Caco-2 (cell line): ENCODE measurements at regions not wholly inside any gene's neighbourhood (a gene's known extent, or its start where the extent isn't known, plus 50 kb on each side); places are given as distances from the start of the nearest gene placed in this dataset.

ENCODE experiments used
- BruUV-seq: library from RNA; stranded (reverse); fragments of 400-500 nt; replicated peaks from 2 replicates; lab custom pipeline; 2021; lab: Mats Ljungman, UMichigan
- CTCF ChIA-PET: fragments of 300-600 bp; sonication (Branson Sonifier 250); formaldehyde crosslinking; loops from one replicate; lab custom pipeline; 2022; ENCODE audit warnings: antibody characterized with exemption; lab: Charles Lee
- POLR2A ChIA-PET: fragments of 300-600 bp; sonication (Branson Sonifier 250); formaldehyde crosslinking; loops from one replicate; lab custom pipeline; 2022; ENCODE audit warnings: antibody characterized with exemption; lab: Charles Lee
- DNase-seq, 2 experiments: peaks; one replicate each; pipeline versions ENCODE4 v3.0.0 to v3.0.0-alpha.2; 2020 to 2022
- H3K27me3 ChIP-seq: replicated peaks from 2 replicates; pipeline ENCODE4 v1.6.0; 2011; ENCODE audit warnings: low read length; ENCODE audit not compliant: control insufficient read depth, insufficient read depth
- H3K36me3 ChIP-seq: 2 replicates; pipeline ENCODE4 v1.5.1; 2011; ENCODE audit warnings: low read length; ENCODE audit not compliant: control insufficient read depth, insufficient read depth
- H3K4me1 ChIP-seq: fragments of 250-450 bp; sonication (Bioruptor Pico); 2 replicates; pipeline ENCODE4 v1.5.1; 2020; ENCODE audit warnings: mild to moderate bottlenecking
- H3K4me3 ChIP-seq: 2 replicates; pipeline ENCODE4 v1.5.1; 2011; ENCODE audit warnings: low read depth, mild to moderate bottlenecking, control low read depth, low read length
- H3K9me3 ChIP-seq: fragments of 250-450 bp; sonication (Bioruptor Pico); 2 replicates; pipeline ENCODE4 v1.5.1; 2020; ENCODE audit warnings: mild to moderate bottlenecking, moderate library complexity
- H3K27ac Mint-ChIP-seq: one replicate; pipeline ENCODE4 v1.8.0; 2022; ENCODE audit warnings: mixed read lengths; ENCODE audit not compliant: unreplicated experiment
- H3K27me3 Mint-ChIP-seq: one replicate; pipeline ENCODE4 v1.8.0; 2022; ENCODE audit warnings: mixed read lengths; ENCODE audit not compliant: insufficient read depth, unreplicated experiment
- H3K36me3 Mint-ChIP-seq: one replicate; pipeline ENCODE4 v1.8.0; 2022; ENCODE audit warnings: mild to moderate bottlenecking, mixed read lengths; ENCODE audit not compliant: insufficient read depth, unreplicated experiment
- H3K4me1 Mint-ChIP-seq: one replicate; pipeline ENCODE4 v1.8.0; 2022; ENCODE audit warnings: low read depth, mixed read lengths; ENCODE audit not compliant: unreplicated experiment
- H3K4me3 Mint-ChIP-seq: one replicate; pipeline ENCODE4 v1.8.0; 2022; ENCODE audit warnings: mild to moderate bottlenecking, moderate library complexity, mixed read lengths; ENCODE audit not compliant: unreplicated experiment
- H3K9me3 Mint-ChIP-seq: one replicate; pipeline ENCODE4 v1.8.0; 2022; ENCODE audit warnings: mixed read lengths; ENCODE audit not compliant: unreplicated experiment
- intact Hi-C: fragments of 100-400 bp; cut with micrococcal nuclease; formaldehyde crosslinking; loops from one replicate; pipeline ENCODE4 v1.10.0; 2022; ENCODE audit not compliant: unreplicated experiment
- TF ChIP-seq, protein P1 (sequence below), 2 experiments: fragments of 200-600 bp in 1 of 2; IDR thresholded peaks; 1 replicate in 1 of 2; 2 replicates in 1 of 2; pipeline versions ENCODE4 v1.5.1 to v1.8.0; 2011 to 2022; ENCODE audit warnings: antibody characterized with exemption in 1 of 2, control low read depth in 1 of 2, inconsistent platforms in 1 of 2, low read depth in 1 of 2, low read length in 1 of 2, mild to moderate bottlenecking in 1 of 2, moderate library complexity in 1 of 2; ENCODE audit not compliant: insufficient read depth in 1 of 2, severe bottlenecking in 1 of 2, unreplicated experiment in 1 of 2

DNA sequence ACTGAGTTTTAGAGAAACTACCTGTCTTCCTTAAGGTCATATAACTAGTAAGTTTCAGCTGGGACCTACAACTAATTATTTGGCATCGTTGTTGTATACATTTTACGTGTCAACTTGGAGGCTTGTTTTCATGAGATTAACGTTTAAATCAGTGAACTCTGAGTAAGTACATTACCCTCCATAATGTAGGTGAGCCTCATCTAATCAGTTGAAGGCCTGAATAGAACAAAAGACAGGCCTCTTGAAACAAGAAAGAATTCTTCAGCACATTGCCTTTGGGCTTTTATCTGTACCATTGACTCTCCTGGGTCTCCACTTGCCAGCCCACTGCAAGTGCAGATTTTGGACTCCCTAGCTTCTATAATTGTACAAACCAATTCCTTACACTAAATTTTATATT is 364.6 kb downstream of the ADGRL2 start:
- no peaks in the 10 kb centered on the region for H3K9me3 Mint-ChIP-seq
- POLR2A ChIA-PET = no interaction called here
- H3K4me1 Mint-ChIP-seq = no peaks in the 10 kb centered on the region
- BruUV-seq = no TSS peak
- intact Hi-C loops = no loop called here
- H3K4me3 Mint-ChIP-seq = no peak overlapping the region
- DNase-seq = no peak
- Histone ChIP-seq H3K4me3 (no peak overlapping the region), H3K4me1 (no peaks in the 10 kb centered on the region), H3K9me3 (no peaks in the 10 kb centered on the region), H3K36me3 (no peaks in the 10 kb centered on the region), H3K27me3 (no peaks in the 10 kb centered on the region)
- no peaks in the 10 kb centered on the region for H3K36me3 Mint-ChIP-seq
- H3K27ac Mint-ChIP-seq = no peak overlapping the region
- CTCF ChIA-PET = no interaction called here
- TF ChIP-seq, protein P1, sequence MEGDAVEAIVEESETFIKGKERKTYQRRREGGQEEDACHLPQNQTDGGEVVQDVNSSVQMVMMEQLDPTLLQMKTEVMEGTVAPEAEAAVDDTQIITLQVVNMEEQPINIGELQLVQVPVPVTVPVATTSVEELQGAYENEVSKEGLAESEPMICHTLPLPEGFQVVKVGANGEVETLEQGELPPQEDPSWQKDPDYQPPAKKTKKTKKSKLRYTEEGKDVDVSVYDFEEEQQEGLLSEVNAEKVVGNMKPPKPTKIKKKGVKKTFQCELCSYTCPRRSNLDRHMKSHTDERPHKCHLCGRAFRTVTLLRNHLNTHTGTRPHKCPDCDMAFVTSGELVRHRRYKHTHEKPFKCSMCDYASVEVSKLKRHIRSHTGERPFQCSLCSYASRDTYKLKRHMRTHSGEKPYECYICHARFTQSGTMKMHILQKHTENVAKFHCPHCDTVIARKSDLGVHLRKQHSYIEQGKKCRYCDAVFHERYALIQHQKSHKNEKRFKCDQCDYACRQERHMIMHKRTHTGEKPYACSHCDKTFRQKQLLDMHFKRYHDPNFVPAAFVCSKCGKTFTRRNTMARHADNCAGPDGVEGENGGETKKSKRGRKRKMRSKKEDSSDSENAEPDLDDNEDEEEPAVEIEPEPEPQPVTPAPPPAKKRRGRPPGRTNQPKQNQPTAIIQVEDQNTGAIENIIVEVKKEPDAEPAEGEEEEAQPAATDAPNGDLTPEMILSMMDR (IDR thresholded peaks at IDR 0.05; ENCODE audit: insufficient read depth in 1 of 2, low read depth in 1 of 2, low read length in 1 of 2, severe bottlenecking in 1 of 2, unreplicated experiment in 1 of 2) = no peak
- H3K27me3 Mint-ChIP-seq = no peaks in the 10 kb centered on the region

DNA sequence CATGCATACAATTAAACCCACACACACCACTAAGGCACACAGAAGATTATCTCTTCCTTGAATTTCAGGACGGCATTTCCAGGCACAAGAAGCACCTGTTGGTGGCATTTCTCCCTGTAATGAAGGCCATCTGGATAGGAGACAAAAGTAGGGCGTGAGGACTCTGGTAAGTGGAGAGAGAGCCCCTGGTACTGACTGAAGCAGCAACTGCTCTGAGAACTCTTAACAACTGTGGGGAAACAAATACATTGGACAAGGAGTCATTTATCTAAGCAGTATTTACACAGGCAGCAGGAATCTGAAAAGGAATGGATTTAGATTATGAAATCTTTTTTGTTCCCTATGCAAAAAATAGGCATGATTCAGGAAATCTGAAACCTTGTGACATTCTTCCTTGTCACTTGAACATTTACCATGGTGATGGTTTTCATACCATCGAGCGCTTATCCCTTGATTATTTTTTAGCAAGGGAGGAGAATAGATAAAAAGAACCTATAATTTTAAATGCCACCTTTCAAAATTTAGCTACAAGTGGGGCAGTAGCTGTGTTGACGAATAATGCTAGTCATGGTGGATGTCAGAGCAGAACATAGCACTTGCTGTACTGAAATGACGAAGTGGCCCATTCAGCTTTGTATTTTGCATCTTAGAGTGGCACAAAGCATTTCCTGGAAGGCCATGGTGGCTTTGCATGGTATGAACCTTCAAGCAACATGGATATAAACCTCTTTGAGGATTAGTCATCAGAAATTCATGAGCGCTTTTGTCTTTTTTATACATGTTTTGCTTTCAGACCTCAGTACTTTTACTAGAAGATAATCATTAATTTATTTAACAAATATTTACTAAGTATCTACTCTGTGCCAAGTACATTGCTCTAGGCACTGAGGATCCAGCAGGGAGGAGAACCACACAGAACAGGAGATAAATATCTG is 362.0 kb downstream of the ADGRL2 start:
- no peaks in the 10 kb centered on the region for H3K36me3 Mint-ChIP-seq
- DNase-seq = no peak
- no peaks in the 10 kb centered on the region for H3K4me1 ChIP-seq
- no peaks in the 10 kb centered on the region for H3K4me1 Mint-ChIP-seq
- no peak overlapping the region for H3K4me3 Mint-ChIP-seq
- no peak overlapping the region for H3K27ac Mint-ChIP-seq
- H3K36me3 ChIP-seq = no peaks in the 10 kb centered on the region
- H3K9me3 ChIP-seq = no peaks in the 10 kb centered on the region
- no peaks in the 10 kb centered on the region for H3K9me3 Mint-ChIP-seq
- ChIA-PET CTCF (no interaction called here), POLR2A (no interaction called here)
- H3K27me3 Mint-ChIP-seq = no peaks in the 10 kb centered on the region
- intact Hi-C loops = no loop called here
- TF ChIP-seq, protein P1 (IDR thresholded peaks at IDR 0.05; ENCODE audit: insufficient read depth in 1 of 2, low read depth in 1 of 2, low read length in 1 of 2, severe bottlenecking in 1 of 2, unreplicated experiment in 1 of 2) = no peak
- no peaks in the 10 kb centered on the region for H3K27me3 ChIP-seq
- no TSS peak for BruUV-seq
- no peak overlapping the region for H3K4me3 ChIP-seq

DNA sequence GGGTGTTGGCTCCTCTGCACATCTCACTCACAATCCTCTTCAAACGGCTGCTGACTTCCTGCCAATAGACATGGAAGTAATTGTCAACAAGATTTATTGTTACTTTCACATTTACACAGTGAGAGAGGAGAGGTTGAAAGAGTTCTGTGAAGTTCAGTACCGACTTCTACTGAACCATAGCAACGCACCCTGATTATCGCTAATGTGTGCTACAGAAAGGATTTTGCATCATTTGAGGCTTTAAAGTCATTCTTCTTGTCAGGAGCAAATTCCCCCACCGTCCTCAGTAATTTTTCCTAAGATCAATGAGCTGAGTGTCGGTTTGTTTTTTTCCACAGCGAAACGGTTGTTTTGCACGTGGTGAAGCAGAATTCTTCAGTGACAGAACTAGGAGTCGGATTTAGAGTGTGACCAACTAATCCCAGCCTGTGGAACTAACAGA is 361.0 kb downstream of the ADGRL2 start:
- H3K4me1 Mint-ChIP-seq = no peaks in the 10 kb centered on the region
- Histone ChIP-seq H3K36me3 (no peaks in the 10 kb centered on the region), H3K9me3 (no peaks in the 10 kb centered on the region), H3K27me3 (no peaks in the 10 kb centered on the region), H3K4me1 (no peaks in the 10 kb centered on the region), H3K4me3 (no peak overlapping the region)
- H3K9me3 Mint-ChIP-seq = no peaks in the 10 kb centered on the region
- intact Hi-C loops = no loop called here
- TF ChIP-seq, protein P1 (IDR thresholded peaks at IDR 0.05; ENCODE audit: insufficient read depth in 1 of 2, low read depth in 1 of 2, low read length in 1 of 2, severe bottlenecking in 1 of 2, unreplicated experiment in 1 of 2) = no peak
- DNase-seq = no peak
- no peaks in the 10 kb centered on the region for H3K36me3 Mint-ChIP-seq
- CTCF ChIA-PET = no interaction called here
- BruUV-seq = no TSS peak
- POLR2A ChIA-PET = no interaction called here
- no peak overlapping the region for H3K27ac Mint-ChIP-seq
- H3K27me3 Mint-ChIP-seq = no peaks in the 10 kb centered on the region
- no peak overlapping the region for H3K4me3 Mint-ChIP-seq
